ENCODE measurements at regions not wholly inside any gene's neighbourhood (a gene's known extent, or its start where the extent isn't known, plus 50 kb on each side); places are given as distances from the start of the nearest gene placed in this dataset.

DNA sequence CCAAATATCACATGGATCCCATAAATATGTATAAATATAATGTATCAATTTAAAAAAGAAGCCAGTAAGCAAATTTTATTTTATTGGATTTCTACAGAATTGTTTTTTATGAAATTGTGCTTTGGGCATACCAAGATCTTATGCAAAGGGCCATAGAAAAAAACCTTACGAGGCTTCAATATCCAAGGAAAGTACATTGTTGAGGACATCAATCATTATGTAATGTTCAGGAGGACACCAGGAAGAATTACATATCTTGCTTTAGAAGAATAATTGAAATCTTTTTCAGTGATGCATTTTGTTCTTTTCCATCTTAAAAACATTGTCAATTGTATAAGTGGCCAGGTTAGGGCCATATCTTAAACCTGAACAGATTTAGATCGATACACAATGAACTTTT lies 187.8 kb upstream of the GAS1 start:
- H3K36me3 ChIP-seq (ENCODE audit: insufficient read depth): no peaks in the 10 kb centered on the region
- no peaks in the 10 kb centered on the region for H4K20me1 ChIP-seq (replicated peaks; ENCODE audit: insufficient read depth)
- no peak overlapping the region for H3K4me3 ChIP-seq
- DNase-seq (ENCODE audit: low spot score) (no peak), ATAC-seq (no peak)
- no peaks in the 10 kb centered on the region for H3K4me1 ChIP-seq (ENCODE audit: insufficient read depth)
- 0 out of 2 replicates have a peak, but pooled peaks cover 3% of the 10 kb centered on the region for H3K9me2 ChIP-seq (ENCODE audit: insufficient read depth)
- TF ChIP-seq REST (IDR thresholded peaks at IDR 0.05; ENCODE audit: unreplicated experiment) (no peak), ZNF462 (CRISPR knock-in tag; IDR thresholded peaks at IDR 0.05) (no peak), ETS1 (IDR thresholded peaks at IDR 0.05) (no peak)
- TF ChIP-seq, protein P1, sequence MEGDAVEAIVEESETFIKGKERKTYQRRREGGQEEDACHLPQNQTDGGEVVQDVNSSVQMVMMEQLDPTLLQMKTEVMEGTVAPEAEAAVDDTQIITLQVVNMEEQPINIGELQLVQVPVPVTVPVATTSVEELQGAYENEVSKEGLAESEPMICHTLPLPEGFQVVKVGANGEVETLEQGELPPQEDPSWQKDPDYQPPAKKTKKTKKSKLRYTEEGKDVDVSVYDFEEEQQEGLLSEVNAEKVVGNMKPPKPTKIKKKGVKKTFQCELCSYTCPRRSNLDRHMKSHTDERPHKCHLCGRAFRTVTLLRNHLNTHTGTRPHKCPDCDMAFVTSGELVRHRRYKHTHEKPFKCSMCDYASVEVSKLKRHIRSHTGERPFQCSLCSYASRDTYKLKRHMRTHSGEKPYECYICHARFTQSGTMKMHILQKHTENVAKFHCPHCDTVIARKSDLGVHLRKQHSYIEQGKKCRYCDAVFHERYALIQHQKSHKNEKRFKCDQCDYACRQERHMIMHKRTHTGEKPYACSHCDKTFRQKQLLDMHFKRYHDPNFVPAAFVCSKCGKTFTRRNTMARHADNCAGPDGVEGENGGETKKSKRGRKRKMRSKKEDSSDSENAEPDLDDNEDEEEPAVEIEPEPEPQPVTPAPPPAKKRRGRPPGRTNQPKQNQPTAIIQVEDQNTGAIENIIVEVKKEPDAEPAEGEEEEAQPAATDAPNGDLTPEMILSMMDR (conservative IDR thresholded peaks at IDR 0.05; ENCODE audit: low read depth in 2 of 2): no peak
- no peak overlapping the region for H3K4me2 ChIP-seq
- no peaks in the 10 kb centered on the region for H3K27me3 ChIP-seq (ENCODE audit: insufficient read depth)
- H3K4me3 Mint-ChIP-seq: no peak overlapping the region
- peaks cover 20% of the 10 kb centered on the region; the same call in 2 of the 3 replicates for H3K9me3 Mint-ChIP-seq
- peaks cover 4% of the 10 kb centered on the region for H3K27me3 Mint-ChIP-seq (ENCODE audit: insufficient read depth, low read depth, poor library complexity)
- no peak overlapping the region for H2AFZ ChIP-seq
- peaks cover 3% of the 10 kb centered on the region; the same call in 1 of the 3 replicates for H3K36me3 Mint-ChIP-seq (ENCODE audit: low read depth)
- no peak overlapping the region for H3K27ac ChIP-seq (ENCODE audit: low read depth)
- no peaks in the 10 kb centered on the region for H3F3A ChIP-seq (replicated peaks; ENCODE audit: low read depth)
- no peaks in the 10 kb centered on the region for H3K4me1 Mint-ChIP-seq
- H3K27ac Mint-ChIP-seq: no peak overlapping the region
- no peaks in the 10 kb centered on the region for H3K79me2 ChIP-seq (replicated peaks; ENCODE audit: insufficient read depth)
